H9 (cell line): ENCODE measurements at regions not wholly inside any gene's neighbourhood (a gene's known extent, or its start where the extent isn't known, plus 50 kb on each side); places are given as distances from the start of the nearest gene placed in this dataset.
A peak's percentile ranks its signal among the peaks of the same experiment; 100 is the strongest.

Source experiments
- DNase-seq: peaks from one replicate; pipeline ENCODE4 v3.0.0-alpha.2; 2017
- H2AFZ ChIP-seq: one replicate; pipeline ENCODE4 v1.6.1; 2013; ENCODE audit warnings: mild to moderate bottlenecking, low read length, control low read depth, moderate library complexity
- H2AK5ac ChIP-seq: 2 replicates; pipeline ENCODE4 v1.6.1; 2013; ENCODE audit warnings: low read length, control low read depth, mixed read lengths; ENCODE audit not compliant: insufficient read length
- H2BK120ac ChIP-seq: one replicate; pipeline ENCODE4 v1.6.1; 2013; ENCODE audit warnings: low read depth, mild to moderate bottlenecking, low read length, control low read depth, inconsistent platforms; ENCODE audit not compliant: poor library complexity, severe bottlenecking
- H2BK12ac ChIP-seq: 2 replicates; pipeline ENCODE4 v1.6.1; 2013; ENCODE audit warnings: low read length, control low read depth, mixed read lengths, low read depth; ENCODE audit not compliant: insufficient read length
- H2BK15ac ChIP-seq: 2 replicates; pipeline ENCODE4 v1.6.1; 2013; ENCODE audit warnings: low read depth, low read length, control low read depth
- H2BK20ac ChIP-seq: one replicate; pipeline ENCODE4 v1.6.1; 2013; ENCODE audit warnings: low read depth, mild to moderate bottlenecking, low read length, control low read depth, inconsistent platforms; ENCODE audit not compliant: poor library complexity, severe bottlenecking
- H2BK5ac ChIP-seq: 2 replicates; pipeline ENCODE4 v1.6.1; 2013; ENCODE audit warnings: low read length, control low read depth, mixed read lengths; ENCODE audit not compliant: insufficient read length
- H3K14ac ChIP-seq: 2 replicates; pipeline ENCODE4 v1.6.1; 2013; ENCODE audit warnings: low read length, control low read depth; ENCODE audit not compliant: insufficient read depth
- H3K18ac ChIP-seq: 2 replicates; pipeline ENCODE4 v1.6.1; 2013; ENCODE audit warnings: low read depth, mild to moderate bottlenecking, mixed read lengths, low read length, control low read depth; ENCODE audit not compliant: insufficient read length
- H3K23ac ChIP-seq: 2 replicates; pipeline ENCODE4 v1.6.1; 2013; ENCODE audit warnings: low read length, control low read depth, mixed read lengths, low read depth; ENCODE audit not compliant: insufficient read length
- H3K23me2 ChIP-seq: 2 replicates; pipeline ENCODE4 v1.6.1; 2013; ENCODE audit warnings: low read depth, mild to moderate bottlenecking, mixed read lengths, low read length, control low read depth; ENCODE audit not compliant: insufficient read length, poor library complexity, severe bottlenecking
- H3K27ac ChIP-seq: 2 replicates; pipeline ENCODE4 v1.5.1; 2013; ENCODE audit warnings: low read length, control low read depth, mixed read lengths, low read depth; ENCODE audit not compliant: insufficient read length
- H3K27me3 ChIP-seq: 2 replicates; pipeline ENCODE4 v1.6.1; 2013; ENCODE audit warnings: low read length, control low read depth, inconsistent platforms; ENCODE audit not compliant: insufficient read depth
- H3K4ac ChIP-seq: 2 replicates; pipeline ENCODE4 v1.6.1; 2013; ENCODE audit warnings: low read depth, mild to moderate bottlenecking, control low read depth, inconsistent platforms, low read length, moderate library complexity
- H3K4me1 ChIP-seq: 2 replicates; pipeline ENCODE4 v1.6.1; 2013; ENCODE audit warnings: low read length, control low read depth, inconsistent platforms; ENCODE audit not compliant: insufficient read depth
- H3K4me2 ChIP-seq: 2 replicates; pipeline ENCODE4 v1.6.1; 2013; ENCODE audit warnings: low read length, control low read depth, mixed read lengths; ENCODE audit not compliant: insufficient read length, insufficient read depth
- H3K56ac ChIP-seq: 2 replicates; pipeline ENCODE4 v1.6.1; 2013; ENCODE audit warnings: low read depth, mild to moderate bottlenecking, mixed read lengths, low read length, control low read depth; ENCODE audit not compliant: insufficient read length
- H3K79me1 ChIP-seq: 2 replicates; pipeline ENCODE4 v1.6.1; 2013; ENCODE audit warnings: low read depth, mild to moderate bottlenecking, moderate library complexity, low read length, control low read depth, inconsistent platforms; ENCODE audit not compliant: insufficient read depth, poor library complexity, severe bottlenecking
- H3K79me2 ChIP-seq: 2 replicates; pipeline ENCODE4 v1.6.1; 2013; ENCODE audit warnings: low read length, control low read depth, inconsistent platforms; ENCODE audit not compliant: insufficient read depth
- H3K9ac ChIP-seq: 2 replicates; pipeline ENCODE4 v1.6.1; 2013; ENCODE audit warnings: low read length, control low read depth, mixed read lengths; ENCODE audit not compliant: insufficient read length; ENCODE audit errors: extremely low read depth
- H3K9me3 ChIP-seq: one replicate; pipeline ENCODE4 v1.6.1; 2013; ENCODE audit warnings: low read depth, low read length, inconsistent platforms; ENCODE audit not compliant: control insufficient read depth
- H3T11ph ChIP-seq: one replicate; pipeline ENCODE4 v1.6.1; 2013; ENCODE audit warnings: mild to moderate bottlenecking, low read length, control low read depth, inconsistent platforms
- H4K20me1 ChIP-seq: one replicate; pipeline ENCODE4 v1.6.1; 2013; ENCODE audit not compliant: control insufficient read depth, insufficient read length, insufficient read depth
- H4K5ac ChIP-seq: 2 replicates; pipeline ENCODE4 v1.6.1; 2013; ENCODE audit warnings: low read depth, mild to moderate bottlenecking, mixed read lengths, low read length, control low read depth; ENCODE audit not compliant: insufficient read length
- H4K8ac ChIP-seq: replicated peaks from 2 replicates; pipeline ENCODE4 v1.6.1; 2013; ENCODE audit warnings: low read length, control low read depth, mixed read lengths, low read depth; ENCODE audit not compliant: insufficient read length
- H4K91ac ChIP-seq: 2 replicates; pipeline ENCODE4 v1.6.1; 2013; ENCODE audit warnings: low read depth, mild to moderate bottlenecking, moderate library complexity, mixed read lengths, low read length, control low read depth; ENCODE audit not compliant: insufficient read length
- H3K27ac Mint-ChIP-seq, 3 experiments: 2 replicates in 2 of 3; 3 replicates in 1 of 3; pipeline ENCODE4 v1.8.0; 2020 to 2021; ENCODE audit warnings: mixed read lengths in 3 of 3, mild to moderate bottlenecking in 1 of 3, moderate library complexity in 1 of 3
- H3K27me3 Mint-ChIP-seq: 2 replicates; pipeline ENCODE4 v1.8.0; 2021; ENCODE audit warnings: low read depth, mild to moderate bottlenecking, moderate library complexity, mixed read lengths
- H3K36me3 Mint-ChIP-seq, 3 experiments: 2 replicates in 2 of 3; 3 replicates in 1 of 3; pipeline ENCODE4 v1.8.0; 2020 to 2021; ENCODE audit warnings: low read depth in 3 of 3, mixed read lengths in 3 of 3; ENCODE audit not compliant: insufficient read depth in 1 of 3
- H3K4me1 Mint-ChIP-seq, 2 experiments: 2 replicates each; pipeline ENCODE4 v1.8.0; 2020; ENCODE audit warnings: mixed read lengths in 2 of 2
- H3K4me3 Mint-ChIP-seq, 2 experiments: 2 replicates in 1 of 2; 3 replicates in 1 of 2; pipeline ENCODE4 v1.8.0; 2020 to 2021; ENCODE audit warnings: mild to moderate bottlenecking in 2 of 2, mixed read lengths in 2 of 2, moderate library complexity in 1 of 2
- H3K9me3 Mint-ChIP-seq, 2 experiments: 2 replicates in 1 of 2; 3 replicates in 1 of 2; pipeline ENCODE4 v1.8.0; 2020; ENCODE audit warnings: mild to moderate bottlenecking in 2 of 2, mixed read lengths in 2 of 2, moderate library complexity in 1 of 2
- WGBS: extraction: QIAGEN DNeasy Blood & Tissue Kit; methylation state at CpG from one replicate; pipeline ENCODE4 v1.1.7; 2013; ENCODE audit warnings: missing lambda C conversion rate, low lambda C conversion rate, mixed read lengths; ENCODE audit not compliant: insufficient read length; ENCODE audit errors: extremely low coverage; 5-methylcytosine and 5-hydroxymethylcytosine counted together
- TF ChIP-seq, protein P1 (sequence below): fragments of 200-600 bp; sonication (generic); conservative IDR thresholded peaks from 3 replicates; pipeline ENCODE4 v1.8.0; 2021; ENCODE audit warnings: antibody characterized with exemption, mild to moderate bottlenecking

DNA sequence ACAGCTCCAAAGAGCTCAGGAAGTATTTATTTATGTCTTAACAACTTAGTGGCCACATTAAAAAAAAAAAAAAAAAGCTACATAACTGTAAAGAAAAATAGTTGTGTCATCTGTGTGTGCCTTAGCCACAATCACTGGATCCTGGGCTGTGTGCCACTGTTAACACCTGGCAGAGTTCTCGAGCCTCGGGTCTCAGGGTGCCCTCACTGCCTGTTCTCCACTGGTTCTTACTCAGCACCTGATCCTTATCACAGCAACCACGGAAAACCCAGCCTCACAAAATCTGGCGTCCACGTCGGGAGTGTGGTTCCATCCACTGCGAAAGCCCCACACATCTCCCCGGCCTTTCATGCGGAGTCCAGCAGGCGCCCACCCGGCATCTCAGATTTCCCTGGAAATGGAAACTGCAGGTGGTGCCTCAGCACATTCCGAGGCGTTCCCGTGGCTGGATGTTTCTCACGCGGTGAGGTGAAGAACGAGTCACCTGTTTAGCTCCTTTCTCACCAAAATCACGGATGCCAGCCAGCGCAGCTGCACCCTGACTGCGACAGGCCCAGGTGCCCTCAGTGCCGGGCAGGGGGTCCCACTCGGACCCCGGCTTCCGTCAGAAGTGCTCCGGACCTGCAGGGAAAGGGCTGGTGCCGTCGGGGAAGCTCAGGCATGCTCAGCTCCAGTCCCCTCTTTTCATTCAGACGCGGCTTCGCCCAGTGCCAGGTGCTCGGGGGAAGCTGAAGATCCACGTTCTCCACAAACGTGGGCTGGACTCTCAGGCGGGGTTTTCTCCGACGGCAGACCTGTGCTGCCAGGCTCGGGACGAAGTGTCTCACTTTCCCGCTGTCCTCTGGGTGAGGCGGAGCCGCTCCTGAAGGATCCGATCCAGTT is 198.7 kb upstream of the SALL3 start:
- no peak overlapping the region for H3K56ac ChIP-seq
- H3T11ph ChIP-seq = no peak overlapping the region
- no peaks in the 10 kb centered on the region for H3K79me1 ChIP-seq
- H2BK12ac ChIP-seq = no peak overlapping the region
- H4K5ac ChIP-seq = no peak overlapping the region
- H3K23me2 ChIP-seq = peaks cover 2% of the 10 kb centered on the region
- H3K4me2 ChIP-seq = no peak overlapping the region
- no peak overlapping the region for H3K4ac ChIP-seq
- no peak overlapping the region for H2AFZ ChIP-seq
- H3K4me1 Mint-ChIP-seq = no peaks in the 10 kb centered on the region
- no peak overlapping the region for H3K14ac ChIP-seq
- no peak overlapping the region for H2AK5ac ChIP-seq
- no peaks in the 10 kb centered on the region for H3K79me2 ChIP-seq
- H3K27me3 Mint-ChIP-seq = peaks cover 8% of the 10 kb centered on the region
- H3K9me3 Mint-ChIP-seq = no peaks in the 10 kb centered on the region; a peak in 1 of 5 replicates
- no peak overlapping the region for H2BK5ac ChIP-seq
- no peaks in the 10 kb centered on the region for H3K9me3 ChIP-seq
- no peak overlapping the region for H3K27ac Mint-ChIP-seq
- no peak overlapping the region for H4K8ac ChIP-seq
- no peaks in the 10 kb centered on the region for H3K4me1 ChIP-seq
- H4K91ac ChIP-seq = no peak overlapping the region
- H3K36me3 Mint-ChIP-seq = no peaks in the 10 kb centered on the region
- H3K18ac ChIP-seq = no peak overlapping the region
- no peak overlapping the region for H2BK120ac ChIP-seq
- H3K9ac ChIP-seq = no peak overlapping the region
- no peak overlapping the region for H3K4me3 Mint-ChIP-seq
- H4K20me1 ChIP-seq = no peaks in the 10 kb centered on the region
- no peak overlapping the region for H2BK20ac ChIP-seq
- DNase-seq = peak; percentile 33
- no peak overlapping the region for H2BK15ac ChIP-seq
- no peak overlapping the region for H3K23ac ChIP-seq
- TF ChIP-seq, protein P1, sequence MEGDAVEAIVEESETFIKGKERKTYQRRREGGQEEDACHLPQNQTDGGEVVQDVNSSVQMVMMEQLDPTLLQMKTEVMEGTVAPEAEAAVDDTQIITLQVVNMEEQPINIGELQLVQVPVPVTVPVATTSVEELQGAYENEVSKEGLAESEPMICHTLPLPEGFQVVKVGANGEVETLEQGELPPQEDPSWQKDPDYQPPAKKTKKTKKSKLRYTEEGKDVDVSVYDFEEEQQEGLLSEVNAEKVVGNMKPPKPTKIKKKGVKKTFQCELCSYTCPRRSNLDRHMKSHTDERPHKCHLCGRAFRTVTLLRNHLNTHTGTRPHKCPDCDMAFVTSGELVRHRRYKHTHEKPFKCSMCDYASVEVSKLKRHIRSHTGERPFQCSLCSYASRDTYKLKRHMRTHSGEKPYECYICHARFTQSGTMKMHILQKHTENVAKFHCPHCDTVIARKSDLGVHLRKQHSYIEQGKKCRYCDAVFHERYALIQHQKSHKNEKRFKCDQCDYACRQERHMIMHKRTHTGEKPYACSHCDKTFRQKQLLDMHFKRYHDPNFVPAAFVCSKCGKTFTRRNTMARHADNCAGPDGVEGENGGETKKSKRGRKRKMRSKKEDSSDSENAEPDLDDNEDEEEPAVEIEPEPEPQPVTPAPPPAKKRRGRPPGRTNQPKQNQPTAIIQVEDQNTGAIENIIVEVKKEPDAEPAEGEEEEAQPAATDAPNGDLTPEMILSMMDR = no peak
- H3K27me3 ChIP-seq = no peaks in the 10 kb centered on the region
- no CpG with 5 or more reads among the region's 42 CpGs for WGBS
- H3K27ac ChIP-seq = no peak overlapping the region
